ENCODE measurements at regions not wholly inside any gene's neighbourhood (a gene's known extent, or its start where the extent isn't known, plus 50 kb on each side); places are given as distances from the start of the nearest gene placed in this dataset.
"Not testable (repeated sequence)": the region's sequence is repeated elsewhere in the genome, so short reads cannot be mapped to it uniquely, and the experiment has no call there.

- H3K9me1 ChIP-seq (ENCODE audit: control insufficient read depth, extremely low read depth, insufficient read depth, low read length): no peaks in the 10 kb centered on the region
- H2AFZ ChIP-seq (ENCODE audit: control insufficient read depth, low read length): no peak overlapping the region
- no peaks in the 10 kb centered on the region for H4K20me1 ChIP-seq (ENCODE audit: control insufficient read depth, extremely low read depth, insufficient read depth, low read length)
- TF ChIP-seq CTCF (optimal IDR thresholded peaks at IDR 0.05 in 1 of 3, IDR thresholded peaks at IDR 0.05 in 1 of 3, conservative IDR thresholded peaks at IDR 0.05 in 1 of 3; ENCODE audit: extremely low read depth in 1 of 3, insufficient read depth in 2 of 3, low read length in 3 of 3): no peak
- TF ChIP-seq EZH2 (IDR thresholded peaks at IDR 0.05; ENCODE audit: low read length): no peak
- no peak overlapping the region for H3K4me2 ChIP-seq (ENCODE audit: control insufficient read depth, extremely low read depth, insufficient read depth, low read depth, low read length)
- no peak overlapping the region for H3K27ac ChIP-seq (ENCODE audit: control insufficient read depth, insufficient read depth, low read length)
- H3K79me2 ChIP-seq (ENCODE audit: control insufficient read depth, insufficient read depth, low read length): no peaks in the 10 kb centered on the region
- FAIRE-seq: no peak
- no peaks in the 10 kb centered on the region for H3K27me3 ChIP-seq (ENCODE audit: control insufficient read depth, extremely low read depth, insufficient read depth, low read length)
- no peak overlapping the region for H3K9ac ChIP-seq (ENCODE audit: control insufficient read depth, extremely low read depth, insufficient read depth, low read length)
- H3K36me3 ChIP-seq (ENCODE audit: control insufficient read depth in 2 of 2, extremely low read depth in 1 of 2, insufficient read depth in 2 of 2, low read length in 2 of 2): no peaks in the 10 kb centered on the region
- no peak overlapping the region for H3K4me3 ChIP-seq (ENCODE audit: control insufficient read depth in 2 of 3, extremely low read depth in 1 of 3, insufficient read depth in 2 of 3, low read depth in 1 of 3, low read length in 3 of 3)
- dilution Hi-C loops (cut with MboI; ENCODE audit: extremely low pct_ligation_motif_present, low sequenced_read_pairs): no loop called here
- no peaks in the 10 kb centered on the region for H3K9me3 ChIP-seq (ENCODE audit: control insufficient read depth, low read depth, low read length)
- no peak for DNase-seq (ENCODE audit: low read depth, low spot score)
- H3K4me1 ChIP-seq (ENCODE audit: control insufficient read depth, extremely low read depth, insufficient read depth, low read length): no peaks in the 10 kb centered on the region
These were observed 210.6 kb downstream of the KCNJ2 start for GRCh38 chr17:70379945-70380344.

GRCh38 chr17:70381916-70382315, 212.6 kb downstream of the KCNJ2 start:
- DNase-seq (ENCODE audit: low read depth, low spot score); H3K27me3 ChIP-seq (ENCODE audit: control insufficient read depth, extremely low read depth, insufficient read depth, low read length); H3K4me2 ChIP-seq (ENCODE audit: control insufficient read depth, extremely low read depth, insufficient read depth, low read depth, low read length); FAIRE-seq; H3K9me3 ChIP-seq (ENCODE audit: control insufficient read depth, low read depth, low read length); H3K9me1 ChIP-seq (ENCODE audit: control insufficient read depth, extremely low read depth, insufficient read depth, low read length); H3K79me2 ChIP-seq (ENCODE audit: control insufficient read depth, insufficient read depth, low read length); H3K9ac ChIP-seq (ENCODE audit: control insufficient read depth, extremely low read depth, insufficient read depth, low read length); H3K36me3 ChIP-seq (ENCODE audit: control insufficient read depth in 2 of 2, extremely low read depth in 1 of 2, insufficient read depth in 2 of 2, low read length in 2 of 2); H3K27ac ChIP-seq (ENCODE audit: control insufficient read depth, insufficient read depth, low read length); dilution Hi-C loops (cut with MboI; ENCODE audit: extremely low pct_ligation_motif_present, low sequenced_read_pairs); H2AFZ ChIP-seq (ENCODE audit: control insufficient read depth, low read length); H3K4me3 ChIP-seq (ENCODE audit: control insufficient read depth in 2 of 3, extremely low read depth in 1 of 3, insufficient read depth in 2 of 3, low read depth in 1 of 3, low read length in 3 of 3); H4K20me1 ChIP-seq (ENCODE audit: control insufficient read depth, extremely low read depth, insufficient read depth, low read length); H3K4me1 ChIP-seq (ENCODE audit: control insufficient read depth, extremely low read depth, insufficient read depth, low read length): not testable (repeated sequence)

- no peaks in the 10 kb centered on the region for H3K9me1 ChIP-seq (ENCODE audit: control insufficient read depth, extremely low read depth, insufficient read depth, low read length)
- dilution Hi-C loops (cut with MboI; ENCODE audit: extremely low pct_ligation_motif_present, low sequenced_read_pairs): no loop called here
- no peaks in the 10 kb centered on the region for H4K20me1 ChIP-seq (ENCODE audit: control insufficient read depth, extremely low read depth, insufficient read depth, low read length)
- DNase-seq (ENCODE audit: low read depth, low spot score): no peak
- no peaks in the 10 kb centered on the region for H3K9me3 ChIP-seq (ENCODE audit: control insufficient read depth, low read depth, low read length)
- H3K27me3 ChIP-seq (ENCODE audit: control insufficient read depth, extremely low read depth, insufficient read depth, low read length): no peaks in the 10 kb centered on the region
- no peak overlapping the region for H3K4me3 ChIP-seq (ENCODE audit: control insufficient read depth in 2 of 3, extremely low read depth in 1 of 3, insufficient read depth in 2 of 3, low read depth in 1 of 3, low read length in 3 of 3)
- no peak overlapping the region for H3K4me2 ChIP-seq (ENCODE audit: control insufficient read depth, extremely low read depth, insufficient read depth, low read depth, low read length)
- no peaks in the 10 kb centered on the region for H3K4me1 ChIP-seq (ENCODE audit: control insufficient read depth, extremely low read depth, insufficient read depth, low read length)
- no peak for FAIRE-seq
- no peaks in the 10 kb centered on the region for H3K36me3 ChIP-seq (ENCODE audit: control insufficient read depth in 2 of 2, extremely low read depth in 1 of 2, insufficient read depth in 2 of 2, low read length in 2 of 2)
- no peak overlapping the region for H2AFZ ChIP-seq (ENCODE audit: control insufficient read depth, low read length)
- H3K9ac ChIP-seq (ENCODE audit: control insufficient read depth, extremely low read depth, insufficient read depth, low read length): no peak overlapping the region
- no peaks in the 10 kb centered on the region for H3K79me2 ChIP-seq (ENCODE audit: control insufficient read depth, insufficient read depth, low read length)
- no peak overlapping the region for H3K27ac ChIP-seq (ENCODE audit: control insufficient read depth, insufficient read depth, low read length)
- no peak for TF ChIP-seq EZH2 (IDR thresholded peaks at IDR 0.05; ENCODE audit: low read length)
- TF ChIP-seq CTCF (optimal IDR thresholded peaks at IDR 0.05 in 1 of 3, IDR thresholded peaks at IDR 0.05 in 1 of 3, conservative IDR thresholded peaks at IDR 0.05 in 1 of 3; ENCODE audit: extremely low read depth in 1 of 3, insufficient read depth in 2 of 3, low read length in 3 of 3): no peak
These were observed 219.0 kb downstream of the KCNJ2 start for GRCh38 chr17:70388326-70388725.

- H3K4me1 ChIP-seq (ENCODE audit: control insufficient read depth, extremely low read depth, insufficient read depth, low read length); FAIRE-seq; H2AFZ ChIP-seq (ENCODE audit: control insufficient read depth, low read length); H3K79me2 ChIP-seq (ENCODE audit: control insufficient read depth, insufficient read depth, low read length); H3K9ac ChIP-seq (ENCODE audit: control insufficient read depth, extremely low read depth, insufficient read depth, low read length); H3K4me2 ChIP-seq (ENCODE audit: control insufficient read depth, extremely low read depth, insufficient read depth, low read depth, low read length); H3K27me3 ChIP-seq (ENCODE audit: control insufficient read depth, extremely low read depth, insufficient read depth, low read length); DNase-seq (ENCODE audit: low read depth, low spot score); H3K9me1 ChIP-seq (ENCODE audit: control insufficient read depth, extremely low read depth, insufficient read depth, low read length); dilution Hi-C loops (cut with MboI; ENCODE audit: extremely low pct_ligation_motif_present, low sequenced_read_pairs); H3K27ac ChIP-seq (ENCODE audit: control insufficient read depth, insufficient read depth, low read length); H3K4me3 ChIP-seq (ENCODE audit: control insufficient read depth in 2 of 3, extremely low read depth in 1 of 3, insufficient read depth in 2 of 3, low read depth in 1 of 3, low read length in 3 of 3); H3K9me3 ChIP-seq (ENCODE audit: control insufficient read depth, low read depth, low read length); H4K20me1 ChIP-seq (ENCODE audit: control insufficient read depth, extremely low read depth, insufficient read depth, low read length); H3K36me3 ChIP-seq (ENCODE audit: control insufficient read depth in 2 of 2, extremely low read depth in 1 of 2, insufficient read depth in 2 of 2, low read length in 2 of 2): not testable (repeated sequence)
These were observed 220.0 kb downstream of the KCNJ2 start for GRCh38 chr17:70389232-70389757.

Data from keratinocyte (primary cell).